AG08395 (cell line): ENCODE measurements at regions not wholly inside any gene's neighbourhood (a gene's known extent, or its start where the extent isn't known, plus 50 kb on each side); places are given as distances from the start of the nearest gene placed in this dataset.
"Not testable (repeated sequence)": the region's sequence is repeated elsewhere in the genome, so short reads cannot be mapped to it uniquely, and the experiment has no call there.

Experiments used
- DNase-seq: peaks from one replicate; pipeline ENCODE4 v3.0.0; 2012; ENCODE audit warnings: mixed read lengths, low spot score

DNA sequence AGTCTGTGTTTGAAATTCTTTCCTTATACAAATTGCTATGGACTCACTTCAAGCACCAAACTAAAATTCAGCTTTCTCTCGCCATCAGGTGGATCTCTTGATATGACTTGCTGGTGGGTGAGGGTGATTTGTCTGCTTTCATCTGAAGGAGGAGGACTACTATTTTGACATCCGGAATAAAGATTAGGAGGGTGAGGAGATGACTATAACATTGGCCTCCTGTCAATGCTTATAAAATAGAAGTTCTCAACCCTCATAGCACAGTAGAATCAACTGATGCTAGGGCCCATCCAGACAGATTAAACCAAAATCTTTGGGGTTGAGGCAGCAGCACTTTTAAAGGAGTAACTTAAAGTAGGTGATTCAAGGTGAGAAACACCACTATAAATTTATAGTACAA lies 120.4 kb upstream of the DNAJC10 start:
- DNase-seq, result no peak

DNA sequence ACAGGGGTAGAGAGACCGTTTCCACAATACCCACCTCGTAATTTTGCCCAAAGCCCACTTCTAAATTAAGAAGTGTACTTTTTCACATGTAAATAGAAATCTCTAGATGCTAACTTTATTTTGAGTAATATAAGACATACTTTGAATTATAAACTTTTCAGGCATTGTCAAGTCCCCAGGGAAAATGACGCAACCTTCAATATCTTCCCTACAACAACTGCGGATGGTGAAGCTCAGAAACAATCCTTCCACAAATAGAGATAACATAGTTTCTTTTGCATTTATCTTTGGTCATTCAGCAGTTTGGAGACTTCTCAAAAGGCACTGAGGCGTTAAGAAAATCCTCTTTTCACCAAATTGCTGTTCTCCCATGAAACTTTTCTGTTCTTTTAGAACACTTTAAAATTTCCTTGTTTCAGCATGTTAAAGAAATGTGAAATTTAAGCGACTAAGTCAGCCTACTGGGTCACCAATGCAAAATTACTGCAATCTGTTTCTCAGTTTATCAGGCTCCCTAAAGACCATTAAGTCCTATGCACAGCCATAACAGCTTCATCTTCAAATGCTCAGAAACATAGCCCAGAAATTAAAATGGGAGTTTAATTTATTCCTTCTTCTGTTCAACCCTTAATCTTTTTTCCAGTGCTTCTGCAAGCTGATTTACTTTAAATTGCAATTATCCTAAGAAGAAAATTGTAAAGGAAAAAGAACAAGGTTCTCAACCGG lies 118.3 kb upstream of the DNAJC10 start:
- DNase-seq, result no peak

DNA sequence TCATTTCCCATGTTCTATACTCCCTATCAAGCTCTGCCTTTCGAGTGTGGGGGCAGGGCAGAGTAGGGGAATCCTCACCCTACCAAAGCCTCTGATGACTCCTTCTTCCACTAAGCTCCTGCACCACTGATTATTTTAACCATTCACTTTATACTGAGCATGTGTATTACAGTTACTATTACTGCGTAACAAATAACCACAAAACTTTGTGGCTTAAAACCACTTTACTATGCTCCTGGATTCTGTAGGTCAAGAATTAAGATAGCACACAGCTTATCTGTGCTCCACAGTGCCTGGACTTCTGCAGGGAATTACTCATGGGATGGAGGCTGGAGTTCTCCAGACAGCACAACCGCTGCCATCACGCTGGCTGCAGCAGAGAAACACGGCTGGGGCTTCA lies 117.4 kb upstream of the DNAJC10 start:
- no peak for DNase-seq

DNA sequence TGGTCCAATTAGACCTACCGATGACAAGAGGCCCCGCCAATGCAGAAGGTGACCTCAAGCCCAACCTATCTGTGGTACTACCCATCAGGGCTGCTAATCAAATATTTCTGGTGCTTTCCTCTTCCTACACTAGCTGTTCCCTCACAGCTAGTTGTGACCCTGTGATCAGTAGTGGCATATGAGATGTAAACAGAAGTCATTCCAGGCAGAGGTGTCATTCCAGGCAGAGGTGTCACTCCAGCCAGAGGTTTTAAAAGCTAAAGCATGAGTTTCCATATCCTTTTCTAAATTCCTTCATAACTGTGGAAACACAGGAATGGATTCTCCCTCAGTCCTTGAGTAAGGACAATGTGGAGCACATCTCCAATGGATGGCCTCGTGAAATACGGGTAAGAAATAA lies 110.9 kb upstream of the DNAJC10 start:
- DNase-seq, result no peak

DNA sequence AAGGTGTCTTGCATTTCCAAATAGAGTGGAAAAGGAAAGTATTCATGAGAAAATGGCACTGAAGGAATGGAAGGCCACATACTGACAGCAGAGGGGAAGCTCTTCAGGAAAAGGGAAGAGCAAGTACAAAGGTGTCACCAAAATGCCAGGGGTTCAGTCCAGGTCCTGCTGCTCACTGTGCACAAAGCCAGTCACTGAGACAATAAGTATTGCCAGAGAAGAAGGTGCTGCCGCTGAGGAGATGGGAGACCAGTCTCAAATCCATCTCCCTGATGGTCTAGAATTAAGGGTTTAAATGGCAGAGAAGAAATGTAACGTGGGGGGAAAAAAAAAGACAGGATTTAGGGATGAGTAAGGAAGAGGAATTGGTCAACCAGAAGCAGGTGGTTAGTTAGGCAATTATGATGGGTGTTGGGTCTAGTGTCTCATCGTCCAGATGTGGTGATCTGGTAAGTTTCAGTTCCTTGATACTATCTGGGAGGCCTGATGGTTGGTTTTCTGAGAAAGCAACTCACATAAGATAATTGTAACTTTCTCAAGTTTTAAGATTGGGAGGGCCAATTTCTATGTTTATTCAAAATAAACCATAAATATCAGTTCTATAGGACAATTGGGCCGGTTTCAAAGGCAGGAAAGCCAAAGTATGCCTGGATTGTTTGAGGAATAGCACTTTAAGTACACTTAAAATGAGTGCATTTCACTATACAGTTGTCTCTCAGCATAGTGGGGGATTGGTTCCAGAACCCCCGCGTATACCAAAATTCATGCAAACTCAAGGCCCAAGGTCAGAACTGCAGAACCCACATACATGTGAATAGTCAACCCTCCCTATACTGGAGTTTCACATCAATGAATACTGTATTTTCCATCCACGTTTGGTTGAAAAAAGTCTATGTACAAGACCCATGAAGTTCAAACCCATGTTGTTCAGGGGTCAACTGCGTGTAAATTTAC lies 109.1 kb upstream of the DNAJC10 start:
- DNase-seq, result no peak

DNA sequence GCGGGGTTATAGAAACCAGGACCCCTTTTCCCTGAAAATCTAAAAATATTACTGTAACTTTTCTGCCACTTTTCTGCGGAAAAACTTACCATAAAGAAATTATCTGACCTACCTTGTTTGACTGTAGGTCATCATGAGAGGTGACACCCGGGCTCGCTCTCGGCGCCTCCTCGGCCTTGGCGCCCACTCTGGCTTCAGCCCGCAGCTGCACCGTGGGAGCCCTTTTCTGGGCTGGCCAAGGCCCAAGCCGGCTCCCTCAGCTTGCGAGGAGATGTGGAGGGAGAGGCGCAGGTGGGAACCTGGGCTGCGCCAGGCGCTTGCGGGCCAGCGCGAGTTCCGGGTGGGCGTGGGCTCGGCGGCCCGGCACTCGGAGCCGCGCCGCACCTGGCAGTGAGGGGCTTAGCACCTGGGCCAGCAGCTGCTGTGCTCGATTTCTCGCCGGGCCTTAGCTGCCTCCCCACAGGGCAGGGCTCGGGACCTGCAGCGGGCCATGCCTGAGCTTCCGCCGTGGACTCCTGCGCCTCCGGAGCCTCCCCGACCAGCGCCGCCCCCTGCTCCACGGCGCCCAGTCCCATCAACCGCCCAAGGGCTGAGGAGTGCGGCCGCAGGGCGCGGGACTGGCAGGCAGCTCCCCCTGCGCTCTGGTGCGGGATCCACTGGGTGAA lies 107.7 kb upstream of the DNAJC10 start:
- DNase-seq, result no peak

DNA sequence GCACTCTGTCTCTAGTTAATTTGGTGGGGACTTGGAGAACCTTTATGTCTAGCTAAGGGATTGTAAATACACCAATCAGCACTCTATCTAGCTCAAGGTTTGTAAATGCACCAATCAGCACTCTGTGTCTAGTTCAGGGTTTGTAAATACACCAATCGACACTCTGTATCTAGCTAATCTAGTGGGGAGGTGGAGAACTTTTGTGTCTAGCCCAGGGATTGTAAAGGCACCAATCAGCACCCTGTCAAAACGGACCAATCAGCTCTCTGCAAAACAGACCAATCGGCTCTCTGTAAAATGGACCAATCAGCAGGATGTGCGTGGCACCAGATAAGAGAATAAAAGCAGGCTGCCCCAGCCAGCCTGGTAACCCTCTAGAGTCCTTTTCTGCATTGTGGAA lies 107.1 kb upstream of the DNAJC10 start:
- DNase-seq, result not testable (repeated sequence)

DNA sequence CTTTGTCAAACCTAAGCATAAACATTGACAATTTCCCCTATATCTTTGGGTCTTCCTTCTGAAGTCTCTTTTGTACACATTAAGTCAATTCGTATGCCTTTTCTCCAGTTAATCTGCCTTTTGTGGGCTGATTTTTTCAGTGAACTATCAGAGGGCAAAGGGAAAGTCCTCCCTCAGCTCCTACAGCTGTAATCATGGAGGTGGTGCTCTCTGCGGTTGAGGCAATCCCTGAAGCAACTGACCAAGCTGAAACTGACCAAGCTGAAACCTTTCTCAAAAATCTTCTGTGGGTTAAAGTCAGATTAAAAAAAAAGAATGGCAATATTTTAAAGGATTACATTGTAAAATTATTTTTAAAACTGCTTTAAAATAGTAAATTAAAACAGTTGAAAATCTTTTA lies 105.8 kb upstream of the DNAJC10 start:
- no peak for DNase-seq

DNA sequence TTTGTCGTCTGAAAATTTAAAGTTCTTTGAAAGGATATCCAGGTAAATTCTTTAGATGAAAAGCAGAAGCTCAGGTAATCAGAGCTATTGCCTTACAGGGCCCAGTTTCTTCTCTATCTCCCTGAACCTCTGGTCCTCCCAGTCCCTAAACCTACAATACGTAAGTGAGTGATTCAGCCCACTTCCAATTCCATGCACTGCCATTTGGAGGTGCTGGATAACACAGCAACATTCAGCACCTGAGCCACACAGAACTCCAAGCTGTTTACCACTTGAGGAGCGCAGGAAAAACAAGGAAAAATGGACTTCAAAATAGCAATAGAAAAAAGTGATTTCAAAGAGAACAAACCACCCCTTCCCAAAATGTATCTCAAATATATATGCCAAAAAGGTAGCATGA lies 105.0 kb upstream of the DNAJC10 start:
- no peak for DNase-seq

DNA sequence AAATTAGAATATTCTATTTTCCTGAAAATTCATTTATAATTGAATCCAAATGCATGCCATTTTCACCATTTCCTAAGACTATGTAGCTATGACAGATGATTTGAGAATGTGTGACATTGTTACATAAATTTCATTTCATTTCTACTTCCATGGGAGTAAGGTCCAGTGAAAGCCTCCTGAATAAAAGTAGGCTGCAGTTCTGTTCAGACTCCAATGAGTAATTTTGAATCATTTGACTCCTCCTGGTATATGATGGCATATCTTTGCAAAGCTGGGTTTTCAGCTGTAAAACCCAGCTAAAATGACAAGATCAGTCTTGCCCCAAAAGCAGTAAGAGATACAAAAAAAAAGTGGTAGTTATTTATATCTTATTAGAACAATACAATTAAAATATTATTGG lies 101.0 kb upstream of the DNAJC10 start:
- no peak for DNase-seq

DNA sequence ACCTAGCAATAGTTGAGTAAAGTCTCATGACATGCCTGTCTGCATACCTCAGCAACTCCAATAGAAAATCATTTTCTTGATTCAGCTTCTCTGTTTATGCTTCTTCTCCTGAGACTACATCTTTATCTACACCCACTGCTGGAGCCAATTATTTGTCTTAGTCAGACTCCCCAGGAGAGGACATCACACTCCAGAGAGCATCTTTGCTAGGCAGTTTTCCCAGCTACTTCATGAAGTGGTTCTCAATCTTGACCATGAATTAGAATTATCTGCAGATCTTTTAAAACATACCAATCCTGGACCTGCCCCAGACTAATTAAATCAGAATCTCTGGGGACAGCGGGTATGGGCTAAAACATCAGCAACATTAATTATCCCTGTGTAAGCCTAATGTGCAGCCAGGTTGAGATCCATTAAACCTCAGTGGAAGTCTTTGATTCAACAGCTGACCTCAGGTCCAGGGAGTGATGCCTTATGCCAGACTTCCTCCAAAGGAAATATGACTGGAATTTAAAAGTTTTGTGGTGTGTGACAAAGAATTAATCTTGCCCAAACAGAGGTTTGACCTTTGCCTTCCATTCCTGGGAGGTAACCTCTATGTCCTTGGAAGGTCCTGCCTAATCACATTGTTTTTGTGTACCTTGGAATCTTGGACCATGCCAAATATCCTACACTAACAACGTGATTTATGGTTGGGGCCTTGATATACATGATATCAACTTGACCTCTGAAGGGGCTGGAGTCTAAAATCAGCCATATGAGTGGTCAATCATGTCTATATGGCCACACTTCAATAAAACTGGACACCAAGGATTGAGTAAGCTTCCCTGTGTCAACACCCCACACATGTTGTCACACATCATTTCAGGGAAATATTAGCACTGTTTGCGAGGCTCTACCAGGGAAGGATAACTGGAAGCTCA lies 99.3 kb upstream of the DNAJC10 start:
- DNase-seq, result peak; percentile 34

DNA sequence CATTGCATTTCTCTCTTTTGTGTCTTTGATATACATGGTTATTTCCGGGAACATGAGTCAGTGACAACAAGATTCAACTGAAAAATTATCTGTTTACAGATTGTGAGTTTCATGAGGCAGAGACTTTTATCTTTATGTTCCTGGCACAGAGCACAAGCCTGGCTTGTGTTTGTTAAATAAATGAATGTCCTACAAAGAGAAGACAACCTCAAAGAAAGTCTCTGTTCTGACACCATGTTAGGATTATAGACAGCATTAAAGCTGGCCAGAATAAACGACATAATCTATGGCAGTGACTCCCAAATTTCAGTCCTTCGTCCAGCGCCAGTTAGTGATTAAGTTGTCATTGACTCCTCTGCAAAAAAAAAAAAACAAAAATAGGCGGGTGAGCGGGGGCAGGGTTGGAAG lies 97.4 kb upstream of the DNAJC10 start:
- no peak for DNase-seq

DNA sequence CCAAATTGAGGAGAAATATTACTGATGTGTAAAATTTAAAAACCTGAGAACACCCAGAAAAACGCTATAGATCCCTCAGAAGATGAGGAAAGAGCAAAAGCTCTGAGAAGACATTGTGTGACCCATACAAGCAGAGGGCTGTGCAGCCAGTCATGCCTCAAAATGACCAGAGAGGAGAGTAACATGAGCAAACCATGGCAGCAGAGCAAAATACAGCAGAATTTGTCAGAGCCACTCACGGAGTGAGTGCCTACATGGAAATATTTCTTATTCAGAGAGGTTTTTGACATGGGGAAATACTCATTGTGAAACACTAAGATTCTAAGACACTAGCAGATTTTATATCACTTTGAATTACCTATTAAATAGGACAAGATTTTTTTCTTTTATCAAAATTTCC lies 96.8 kb upstream of the DNAJC10 start:
- DNase-seq, result no peak

DNA sequence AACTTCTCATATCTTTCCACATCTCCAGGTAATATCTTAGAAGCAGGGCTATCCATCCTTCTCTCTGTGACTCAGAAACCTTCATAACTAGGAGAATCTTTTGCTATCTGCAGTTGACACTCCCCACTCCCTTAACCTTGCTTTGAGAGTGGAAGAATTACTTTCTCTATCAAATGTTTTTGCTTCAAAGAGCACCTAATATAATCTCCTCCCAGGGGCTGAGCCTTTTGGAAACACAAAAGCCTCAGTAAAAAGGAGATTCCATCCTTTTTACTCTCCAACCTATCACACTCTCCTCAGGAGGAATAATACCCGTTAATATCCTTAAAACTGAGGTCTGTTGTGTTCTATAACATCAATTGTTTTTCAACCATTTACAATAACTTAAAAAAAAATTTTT lies 94.9 kb upstream of the DNAJC10 start:
- DNase-seq, result no peak

DNA sequence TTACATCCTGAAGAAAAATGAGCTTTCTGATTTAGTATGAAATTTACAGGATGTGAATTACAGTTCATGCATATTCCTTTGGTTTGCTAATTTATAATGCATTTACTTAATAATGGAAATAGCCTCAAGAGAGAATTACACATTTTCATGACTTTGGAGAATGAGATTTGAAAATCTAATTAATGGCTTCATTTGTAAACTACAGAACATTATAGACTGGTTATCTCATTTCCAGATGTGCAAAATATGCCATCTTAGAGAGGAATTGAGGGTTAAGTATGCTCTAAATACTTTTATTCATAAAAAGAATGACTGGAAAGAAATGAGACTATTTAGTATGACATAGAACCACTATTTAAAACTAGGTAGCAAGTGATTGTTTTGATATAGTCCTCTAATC lies 94.2 kb upstream of the DNAJC10 start:
- no peak for DNase-seq

DNA sequence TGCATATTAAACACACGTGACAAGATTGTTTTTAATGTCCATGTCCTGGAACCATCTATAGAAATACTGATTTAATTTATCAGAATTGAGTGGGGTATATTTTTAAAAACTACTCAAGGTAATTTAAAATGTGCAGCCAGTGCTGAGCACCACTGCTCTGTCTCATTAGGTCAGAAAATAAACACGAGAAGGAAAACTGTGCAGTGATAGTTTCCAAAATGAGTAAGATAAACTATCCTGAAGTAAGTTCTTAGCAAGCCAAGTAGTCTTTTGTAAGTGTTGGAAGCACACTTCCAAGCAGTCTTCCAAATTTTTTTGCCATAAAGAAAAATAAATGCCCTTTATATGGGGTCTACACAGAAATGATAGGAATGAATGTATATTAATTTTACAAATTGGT lies 93.8 kb upstream of the DNAJC10 start:
- DNase-seq, result no peak

DNA sequence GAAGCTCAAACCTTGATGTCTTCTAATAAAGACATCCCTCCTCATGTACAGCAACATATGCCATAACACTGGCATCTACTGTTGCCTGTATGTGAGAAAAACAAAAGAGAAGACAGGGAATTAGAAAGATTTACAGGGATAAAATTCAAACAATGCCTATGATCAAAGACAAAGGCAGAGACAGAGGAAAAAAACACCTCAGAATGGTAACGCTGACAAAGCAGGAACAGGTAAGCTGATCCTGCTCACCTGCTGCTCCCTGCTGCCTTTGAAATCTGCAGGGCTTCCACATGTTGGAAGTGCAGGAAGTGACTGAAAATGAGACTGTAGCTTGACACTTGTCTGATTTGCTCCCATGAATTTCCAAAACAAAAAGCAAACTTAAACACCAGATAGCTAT lies 90.2 kb upstream of the DNAJC10 start:
- DNase-seq, result no peak

DNA sequence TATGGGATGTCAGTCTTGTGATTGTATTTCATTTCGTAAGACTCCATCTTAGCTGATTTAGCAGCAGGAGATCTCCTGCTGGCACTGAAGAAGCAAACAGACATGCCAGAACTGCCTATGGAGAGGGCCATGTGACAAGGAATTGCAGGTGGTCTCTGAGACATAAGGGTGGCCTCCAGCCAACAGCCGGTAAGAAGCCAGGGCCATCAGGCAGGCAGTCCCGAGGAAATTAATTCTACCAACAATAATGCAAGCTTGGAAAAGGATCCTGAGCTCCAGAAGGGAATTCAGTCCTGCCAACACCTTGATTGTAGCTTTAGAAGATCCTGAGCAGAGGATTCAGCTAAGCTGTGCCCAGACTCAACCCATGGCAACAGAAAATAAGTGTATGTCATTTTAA lies 87.1 kb upstream of the DNAJC10 start:
- no peak for DNase-seq

DNA sequence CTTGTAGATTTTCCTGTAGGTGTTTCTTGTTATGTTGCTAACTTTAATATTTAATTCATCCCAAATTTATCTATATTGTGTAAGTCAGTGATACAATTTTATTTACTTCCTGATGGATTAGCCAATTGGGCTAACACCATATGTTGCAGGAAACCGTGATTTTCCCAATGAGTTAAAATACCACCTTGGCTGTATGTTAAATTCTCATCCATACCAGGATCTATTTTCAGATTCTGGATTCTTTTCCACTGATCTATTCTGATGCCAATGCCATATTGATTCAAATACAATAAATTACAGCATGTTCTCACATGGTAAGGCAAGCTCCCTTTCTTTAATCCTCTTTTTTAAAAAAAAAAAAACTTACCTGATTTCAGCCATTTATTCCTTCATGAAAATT lies 85.8 kb upstream of the DNAJC10 start:
- no peak for DNase-seq

DNA sequence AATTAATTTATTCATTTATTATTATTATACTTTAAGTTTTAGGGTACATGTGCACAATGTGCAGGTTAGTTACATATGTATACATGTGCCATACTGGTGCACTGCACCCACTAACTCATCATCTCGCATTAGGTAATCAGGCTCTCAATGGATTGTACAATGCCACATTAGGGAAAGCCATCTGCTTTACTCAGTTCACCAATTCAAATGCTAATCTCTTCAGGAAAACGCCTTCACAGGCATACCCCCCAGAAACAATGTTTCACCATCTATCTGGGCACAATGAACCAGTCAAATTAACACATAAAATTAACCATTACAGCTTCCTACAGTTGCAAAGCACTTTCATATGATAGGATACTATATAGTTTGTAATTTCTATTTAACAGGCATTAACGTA lies 84.8 kb upstream of the DNAJC10 start:
- DNase-seq, result no peak

DNA sequence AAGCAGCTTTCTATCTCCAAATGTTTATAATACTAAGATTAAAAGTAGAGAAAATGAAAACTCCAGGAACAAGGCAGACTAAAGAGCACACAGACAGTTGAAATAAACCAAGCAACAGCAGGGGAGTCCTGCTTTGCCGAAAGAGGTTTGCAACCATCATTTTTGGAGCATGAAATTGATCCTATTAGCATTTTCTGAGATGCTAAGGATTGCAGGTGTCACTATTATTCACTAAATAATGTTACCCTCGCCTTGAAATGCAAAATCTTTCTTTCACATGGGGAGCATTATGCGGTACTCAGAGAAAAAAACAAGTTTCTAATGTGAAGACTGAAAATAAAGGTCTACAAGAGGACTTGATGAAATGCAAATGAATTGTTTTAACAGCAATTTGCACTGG lies 81.7 kb upstream of the DNAJC10 start:
- no peak for DNase-seq

DNA sequence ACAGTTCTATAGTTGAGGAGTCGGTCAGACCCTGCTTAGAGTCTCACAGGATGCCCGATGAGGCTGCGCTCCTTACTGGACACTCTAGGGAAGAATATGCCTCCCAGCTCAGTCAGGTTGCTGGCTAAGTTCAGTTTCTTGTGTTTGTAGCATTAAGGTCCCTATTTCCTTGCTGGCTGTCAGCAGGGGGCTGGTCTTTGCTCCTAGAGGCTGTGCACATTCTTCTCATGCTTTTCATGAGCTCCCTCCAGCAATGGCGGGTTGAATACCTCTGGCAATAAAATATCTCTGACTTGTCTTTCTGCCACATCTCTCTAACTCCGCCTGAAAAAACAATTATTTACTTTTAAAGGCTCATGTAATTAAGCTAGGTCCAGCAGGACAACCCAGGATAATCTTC lies 79.4 kb upstream of the DNAJC10 start:
- DNase-seq, result no peak
